ENCODE measurements at regions not wholly inside any gene's neighbourhood (a gene's known extent, or its start where the extent isn't known, plus 50 kb on each side); places are given as distances from the start of the nearest gene placed in this dataset.

DNA sequence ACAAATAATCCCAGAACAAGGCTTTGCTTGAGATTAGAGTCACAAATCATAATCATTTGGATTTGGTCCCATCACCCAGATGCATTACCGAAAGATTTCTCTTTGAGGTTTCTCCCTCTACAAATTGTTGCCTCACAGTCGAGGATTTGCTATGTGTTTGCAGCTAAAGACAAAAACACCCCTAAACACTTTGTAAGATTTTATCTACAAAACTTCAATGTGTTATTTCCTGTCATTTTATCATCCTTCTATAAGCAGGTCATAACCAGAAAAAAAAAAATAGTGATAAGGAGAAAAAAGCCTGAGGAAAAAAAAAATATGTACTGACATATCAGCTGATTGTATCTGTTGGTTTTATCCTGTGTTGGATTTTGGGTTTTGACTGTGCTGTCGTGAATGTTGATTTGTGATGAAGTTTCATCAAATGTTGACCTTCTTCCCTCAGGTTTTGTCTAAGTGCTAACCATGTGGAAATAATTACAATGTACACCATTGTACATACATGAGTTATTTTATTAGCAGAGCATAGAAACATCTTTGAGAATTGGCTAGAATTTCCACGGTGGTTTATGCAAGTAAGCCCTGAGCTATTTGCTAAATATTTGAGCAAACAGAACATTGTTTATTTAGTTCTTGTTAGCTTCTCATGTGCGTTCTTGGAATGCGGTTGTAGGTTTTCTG, 274.4 kb downstream of the NEBL start:
- TF ChIP-seq KDM5A (IDR thresholded peaks at IDR 0.05): no peak
- TF ChIP-seq ZSCAN20 (CRISPR knock-in tag; IDR thresholded peaks at IDR 0.05): no peak
- no peak for TF ChIP-seq ESRRA (IDR thresholded peaks at IDR 0.05; ENCODE audit: borderline replicate concordance, low read length)
- no peak for TF ChIP-seq FOSL2 (IDR thresholded peaks at IDR 0.05)
- TF ChIP-seq FOSL2 (CRISPR knock-in tag; IDR thresholded peaks at IDR 0.05): peak; percentile 20; the same call in 1 of the 2 replicates
- TF ChIP-seq POLR2A (IDR thresholded peaks at IDR 0.05; ENCODE audit: low read length): no peak
- TF ChIP-seq, protein P1, sequence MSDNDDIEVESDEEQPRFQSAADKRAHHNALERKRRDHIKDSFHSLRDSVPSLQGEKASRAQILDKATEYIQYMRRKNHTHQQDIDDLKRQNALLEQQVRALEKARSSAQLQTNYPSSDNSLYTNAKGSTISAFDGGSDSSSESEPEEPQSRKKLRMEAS (IDR thresholded peaks at IDR 0.05): peak; percentile 57; the same call in 1 of the 2 replicates
- TF ChIP-seq ZFP36 (IDR thresholded peaks at IDR 0.05; ENCODE audit: borderline replicate concordance, partially characterized antibody): peak; percentile 26
- TF ChIP-seq RARB (CRISPR knock-in tag; IDR thresholded peaks at IDR 0.05): no peak
- TF ChIP-seq CEBPB (IDR thresholded peaks at IDR 0.05): peak; percentile 22 to 56; a peak in 3 of 4 replicates
- peak in 1 of 2 experiments; percentile 27; a peak in 1 of 5 replicates for TF ChIP-seq JUN (IDR thresholded peaks at IDR 0.05)
- no peak for TF ChIP-seq CHD2 (IDR thresholded peaks at IDR 0.05; ENCODE audit: low read length, partially characterized antibody)
- TF ChIP-seq RNF2 (IDR thresholded peaks at IDR 0.05; ENCODE audit: borderline replicate concordance, low read depth): no peak
- TF ChIP-seq KDM1A (IDR thresholded peaks at IDR 0.05; ENCODE audit: low read depth): no peak
- no peak for TF ChIP-seq NPAS2 (CRISPR knock-in tag; IDR thresholded peaks at IDR 0.05; ENCODE audit: borderline replicate concordance)
- 3% methylated on average over 6 of the region's 6 CpGs for WGBS (ENCODE audit: missing lambda C conversion rate)
- no peaks in the 10 kb centered on the region for H3K9me3 ChIP-seq
- ATAC-seq: peak; percentile 66 to 82
- no peak overlapping the region for H3K4me3 ChIP-seq
- peak overlapping the region; percentile 54 for H3K4me2 ChIP-seq
- peak in 1 of 2 experiments; percentile 65 for DNase-seq (ENCODE audit: low read depth in 1 of 2, low spot score in 1 of 2)
- POLR2A ChIA-PET: no interaction called here
- no peak overlapping the region for H3K27ac ChIP-seq
- peaks cover 11% of the 10 kb centered on the region; the same call in 2 of the 3 replicates for H3K4me1 ChIP-seq
- CTCF ChIA-PET: interaction anchor here (0.6 to 2.3 kb wide), 2 partner anchors 17 to 1325 kb away, joined by 3 to 6 read pairs; no protein-coding TSS in a partner anchor
- peak; percentile 76 for FAIRE-seq

DNA sequence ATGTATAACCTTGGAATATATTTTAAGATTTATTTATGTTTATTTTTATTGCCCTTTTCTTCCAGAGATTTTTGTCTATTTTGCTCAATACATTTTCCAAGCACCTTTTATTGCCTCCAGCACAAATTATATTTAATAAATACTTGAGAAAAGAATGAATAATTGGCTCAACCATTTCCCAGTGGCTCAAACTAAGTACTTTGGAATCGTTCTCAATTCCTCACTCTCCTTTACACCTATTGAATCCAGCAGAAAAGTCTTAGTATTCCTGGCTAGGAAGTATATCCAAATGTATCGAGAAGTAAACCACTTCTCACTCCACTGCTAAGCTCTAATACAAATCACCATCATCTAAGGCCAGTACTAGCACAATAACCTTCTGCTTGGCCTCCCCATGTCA, 276.1 kb downstream of the NEBL start:
- Histone ChIP-seq H3K9me3 (no peaks in the 10 kb centered on the region), H3K27ac (no peak overlapping the region), H3K4me1 (peaks cover 11% of the 10 kb centered on the region; the same call in 2 of the 3 replicates), H3K4me3 (no peak overlapping the region), H3K4me2 (no peak overlapping the region)
- no peak for DNase-seq (ENCODE audit: low read depth in 1 of 2, low spot score in 1 of 2)
- CTCF ChIA-PET: interaction anchor here (1.0 kb wide), 2 partner anchors 8 to 21 kb away, joined by 3 read pairs; no protein-coding TSS in a partner anchor
- POLR2A ChIA-PET: no interaction called here
- 7% methylated on average over 2 of the region's 2 CpGs for WGBS (ENCODE audit: missing lambda C conversion rate)
- no peak for FAIRE-seq
- ATAC-seq: no peak
- TF ChIP-seq CBX8 (IDR thresholded peaks at IDR 0.05): no peak
- TF ChIP-seq JUN (IDR thresholded peaks at IDR 0.05): no peak
- no peak for TF ChIP-seq EHF (CRISPR knock-in tag; IDR thresholded peaks at IDR 0.05)
- no peak for TF ChIP-seq MAFK (IDR thresholded peaks at IDR 0.05; ENCODE audit: partially characterized antibody)
- no peak for TF ChIP-seq JUNB (IDR thresholded peaks at IDR 0.05)
- TF ChIP-seq CHD2 (IDR thresholded peaks at IDR 0.05; ENCODE audit: low read length, partially characterized antibody): no peak
- no peak for TF ChIP-seq GATA3 (IDR thresholded peaks at IDR 0.05; ENCODE audit: borderline replicate concordance)
- TF ChIP-seq HDAC2 (IDR thresholded peaks at IDR 0.05): no peak
- TF ChIP-seq EHMT2 (IDR thresholded peaks at IDR 0.05; ENCODE audit: low read depth): no peak
- TF ChIP-seq KDM5A (IDR thresholded peaks at IDR 0.05): no peak
- TF ChIP-seq, protein P2, sequence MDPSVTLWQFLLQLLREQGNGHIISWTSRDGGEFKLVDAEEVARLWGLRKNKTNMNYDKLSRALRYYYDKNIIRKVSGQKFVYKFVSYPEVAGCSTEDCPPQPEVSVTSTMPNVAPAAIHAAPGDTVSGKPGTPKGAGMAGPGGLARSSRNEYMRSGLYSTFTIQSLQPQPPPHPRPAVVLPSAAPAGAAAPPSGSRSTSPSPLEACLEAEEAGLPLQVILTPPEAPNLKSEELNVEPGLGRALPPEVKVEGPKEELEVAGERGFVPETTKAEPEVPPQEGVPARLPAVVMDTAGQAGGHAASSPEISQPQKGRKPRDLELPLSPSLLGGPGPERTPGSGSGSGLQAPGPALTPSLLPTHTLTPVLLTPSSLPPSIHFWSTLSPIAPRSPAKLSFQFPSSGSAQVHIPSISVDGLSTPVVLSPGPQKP (IDR thresholded peaks at IDR 0.05; ENCODE audit: low read depth, low read length): no peak
- no peak for TF ChIP-seq POLR2AphosphoS2 (conservative IDR thresholded peaks at IDR 0.05; ENCODE audit: low read length)

DNA sequence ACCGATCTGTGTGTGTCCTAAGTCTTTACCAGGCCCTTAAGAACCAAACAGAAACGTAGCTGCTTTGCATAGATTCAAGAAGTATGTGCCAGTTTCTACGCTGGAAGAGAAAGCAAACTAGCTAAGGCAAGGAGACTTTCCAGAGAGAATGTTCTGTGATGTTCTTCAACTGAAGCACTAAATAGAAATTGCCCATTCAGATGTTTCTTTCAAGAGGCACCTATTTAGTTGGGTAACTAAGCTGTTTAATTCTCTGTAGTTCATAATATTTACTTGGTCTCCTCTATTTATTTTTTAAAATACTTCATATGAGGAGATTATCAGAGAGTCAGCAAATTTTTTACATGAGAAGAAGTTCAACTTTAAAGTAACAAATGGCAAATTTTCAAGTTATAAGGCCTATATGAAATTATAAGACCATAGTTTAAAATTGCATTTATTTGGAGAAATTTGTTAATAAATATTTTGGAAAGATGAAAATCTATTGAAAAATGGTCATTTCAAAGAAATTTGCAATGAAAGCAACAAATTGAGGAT, 279.0 kb downstream of the NEBL start:
- DNase-seq (ENCODE audit: low read depth in 1 of 2, low spot score in 1 of 2) (no peak), ATAC-seq (no peak), FAIRE-seq (no peak)
- no peak overlapping the region for H3K4me3 ChIP-seq
- CTCF ChIA-PET: no interaction called here
- POLR2A ChIA-PET: no interaction called here
- H3K4me1 ChIP-seq: peaks cover 4% of the 10 kb centered on the region; the same call in 2 of the 3 replicates
- H3K27ac ChIP-seq: no peak overlapping the region
- TF ChIP-seq EP300 (IDR thresholded peaks at IDR 0.05): no peak
- TF ChIP-seq MAFK (IDR thresholded peaks at IDR 0.05; ENCODE audit: partially characterized antibody): peak; percentile 32
- 6% methylated on average over 3 of the region's 3 CpGs for WGBS (ENCODE audit: missing lambda C conversion rate)
- no peak overlapping the region for H3K4me2 ChIP-seq
- H3K9me3 ChIP-seq: no peaks in the 10 kb centered on the region

All from A549 (cell line).